ENCODE measurements at regions not wholly inside any gene's neighbourhood (a gene's known extent, or its start where the extent isn't known, plus 50 kb on each side); places are given as distances from the start of the nearest gene placed in this dataset.

- DNase-seq (ENCODE audit: low read depth in 4 of 4, low spot score in 3 of 4) = no peak
Observed at GRCh38 chr5:74275171-74275992, 365.1 kb downstream of the ENC1 start.

- DNase-seq (ENCODE audit: low read depth in 4 of 4, low spot score in 3 of 4) = no peak
Observed at GRCh38 chr5:74274326-74274725, 366.2 kb downstream of the ENC1 start.

GRCh38 chr5:74272831-74273451, 367.6 kb downstream of the ENC1 start:
- no peak for DNase-seq (ENCODE audit: low read depth in 4 of 4, low spot score in 3 of 4)

- no peak for DNase-seq (ENCODE audit: low read depth in 4 of 4, low spot score in 3 of 4)
Observed at GRCh38 chr5:74272024-74272775, 368.3 kb downstream of the ENC1 start.

- no peak for DNase-seq (ENCODE audit: low read depth in 4 of 4, low spot score in 3 of 4)
Observed at GRCh38 chr5:74268297-74268696, 372.2 kb downstream of the ENC1 start.

GRCh38 chr5:74266836-74267235, 373.7 kb downstream of the ENC1 start:
- no peak for DNase-seq (ENCODE audit: low read depth in 4 of 4, low spot score in 3 of 4)

- DNase-seq (ENCODE audit: low read depth in 4 of 4, low spot score in 3 of 4) = no peak
Observed at GRCh38 chr5:74266132-74266531, 374.4 kb downstream of the ENC1 start.

GRCh38 chr5:74262544-74263207, 377.9 kb downstream of the ENC1 start:
- no peak for DNase-seq (ENCODE audit: low read depth in 4 of 4, low spot score in 3 of 4)

GRCh38 chr5:74261866-74262265, 378.7 kb downstream of the ENC1 start:
- DNase-seq (ENCODE audit: low read depth in 4 of 4, low spot score in 3 of 4) = no peak

- no peak for DNase-seq (ENCODE audit: low read depth in 4 of 4, low spot score in 3 of 4)
Observed at GRCh38 chr5:74261421-74261820, 379.1 kb downstream of the ENC1 start.

GRCh38 chr5:74259572-74259971, 381.0 kb downstream of the ENC1 start:
- no peak for DNase-seq (ENCODE audit: low read depth in 4 of 4, low spot score in 3 of 4)

GRCh38 chr5:74258314-74258665, 382.2 kb downstream of the ENC1 start:
- DNase-seq (ENCODE audit: low read depth in 4 of 4, low spot score in 3 of 4) = no peak

- peak in 3 of 4 donors; percentile 74 to 86 (median 85) for DNase-seq (ENCODE audit: low read depth in 4 of 4, low spot score in 3 of 4)
Observed at GRCh38 chr5:74257645-74258313, 382.7 kb downstream of the ENC1 start.

- no peak for DNase-seq (ENCODE audit: low read depth in 4 of 4, low spot score in 3 of 4)
Observed at GRCh38 chr5:74257060-74257527, 383.4 kb downstream of the ENC1 start.

GRCh38 chr5:74255692-74256392, 384.7 kb downstream of the ENC1 start:
- no peak for DNase-seq (ENCODE audit: low read depth in 4 of 4, low spot score in 3 of 4)

- no peak for DNase-seq (ENCODE audit: low read depth in 4 of 4, low spot score in 3 of 4)
Observed at GRCh38 chr5:74254257-74254656, 386.3 kb downstream of the ENC1 start.

GRCh38 chr5:74252044-74252443, 388.5 kb downstream of the ENC1 start:
- no peak for DNase-seq (ENCODE audit: low read depth in 4 of 4, low spot score in 3 of 4)

GRCh38 chr5:74251141-74252035, 389.1 kb downstream of the ENC1 start:
- DNase-seq (ENCODE audit: low read depth in 4 of 4, low spot score in 3 of 4) = peak; percentile 68 to 91 (median 82)
